HG02642 (cell line): ENCODE measurements at regions not wholly inside any gene's neighbourhood (a gene's known extent, or its start where the extent isn't known, plus 50 kb on each side); places are given as distances from the start of the nearest gene placed in this dataset.

ENCODE experiments used
- ATAC-seq: cut with Tn5 transposase; IDR thresholded peaks from one replicate; pipeline ENCODE4 v1.9.1; 2021; ENCODE audit warnings: mild to moderate bottlenecking; ENCODE audit not compliant: unreplicated experiment, poor library complexity

- no peak for ATAC-seq
Measured at GRCh38 chr6:21902628-21903169, 309.1 kb downstream of the SOX4 start.

GRCh38 chr6:21905531-21905930, 312.0 kb downstream of the SOX4 start:
- no peak for ATAC-seq

- no peak for ATAC-seq
Measured at GRCh38 chr6:21906826-21907225, 313.3 kb downstream of the SOX4 start.

- ATAC-seq: no peak
Measured at GRCh38 chr6:21907291-21907690, 313.7 kb downstream of the SOX4 start.

GRCh38 chr6:21908161-21908848, 314.8 kb downstream of the SOX4 start:
- no peak for ATAC-seq

- ATAC-seq: no peak
Measured at GRCh38 chr6:21909321-21909720, 315.8 kb downstream of the SOX4 start.

- ATAC-seq: no peak
Measured at GRCh38 chr6:21911208-21911607, 317.7 kb downstream of the SOX4 start.

- ATAC-seq: no peak
Measured at GRCh38 chr6:21912151-21912832, 318.7 kb downstream of the SOX4 start.

- ATAC-seq: no peak
Measured at GRCh38 chr6:21914121-21914973, 320.8 kb downstream of the SOX4 start.

GRCh38 chr6:21915707-21916260, 322.2 kb downstream of the SOX4 start:
- ATAC-seq: no peak

- ATAC-seq: no peak
Measured at GRCh38 chr6:21918041-21918440, 324.5 kb downstream of the SOX4 start.

GRCh38 chr6:21918666-21919065, 325.1 kb downstream of the SOX4 start:
- no peak for ATAC-seq

- no peak for ATAC-seq
Measured at GRCh38 chr6:21922086-21922485, 328.5 kb downstream of the SOX4 start.

- no peak for ATAC-seq
Measured at GRCh38 chr6:21924002-21924401, 330.5 kb downstream of the SOX4 start.

GRCh38 chr6:21928827-21929226, 335.3 kb downstream of the SOX4 start:
- no peak for ATAC-seq

- no peak for ATAC-seq
Measured at GRCh38 chr6:21931641-21932335, 338.2 kb downstream of the SOX4 start.

GRCh38 chr6:21933351-21933750, 339.8 kb downstream of the SOX4 start:
- ATAC-seq: no peak

- no peak for ATAC-seq
Measured at GRCh38 chr6:21935142-21935541, 341.6 kb downstream of the SOX4 start.

GRCh38 chr6:21935561-21936028, 342.0 kb downstream of the SOX4 start:
- ATAC-seq: peak; percentile 69

- no peak for ATAC-seq
Measured at GRCh38 chr6:21937466-21937865, 343.9 kb downstream of the SOX4 start.
